HEK293T (cell line): ENCODE measurements at regions not wholly inside any gene's neighbourhood (a gene's known extent, or its start where the extent isn't known, plus 50 kb on each side); places are given as distances from the start of the nearest gene placed in this dataset.

Source experiments
- CTCF ChIA-PET: fragments of 350-600 bp; formaldehyde crosslinking; extraction: SDS; loops from one replicate; lab custom pipeline; 2021; ENCODE audit warnings: antibody characterized with exemption, inconsistent platforms; lab: Yijun Ruan, JAX
- POLR2A ChIA-PET: fragments of 350-600 bp; formaldehyde crosslinking; extraction: SDS; loops from one replicate; lab custom pipeline; 2020; ENCODE audit warnings: antibody characterized with exemption, inconsistent platforms; lab: Yijun Ruan, JAX
- DNase-seq: peaks from one replicate; pipeline ENCODE4 v3.0.0; 2012; ENCODE audit warnings: mixed read lengths; ENCODE audit errors: extremely low spot score
- ARNT ChIP-seq: fragments of 450-650 bp; IDR thresholded peaks from 2 replicates; pipeline ENCODE4 v1.6.1; 2017; ENCODE audit warnings: mild to moderate bottlenecking
- BHLHE40 ChIP-seq: fragments of 450-650 bp; IDR thresholded peaks from 2 replicates; pipeline ENCODE4 v1.6.1; 2016; ENCODE audit warnings: mild to moderate bottlenecking, moderate library complexity, borderline replicate concordance
- CTBP1 ChIP-seq: fragments of 450-650 bp; IDR thresholded peaks from 2 replicates; pipeline ENCODE4 v1.6.1; 2016; ENCODE audit warnings: borderline replicate concordance
- ELF4 ChIP-seq: fragments of 450-650 bp; IDR thresholded peaks from 2 replicates; pipeline ENCODE4 v1.6.1; 2017; ENCODE audit warnings: antibody characterized with exemption
- FOXA1 ChIP-seq: fragments of 450-650 bp; IDR thresholded peaks from 2 replicates; pipeline ENCODE4 v1.6.1; 2016; ENCODE audit warnings: mild to moderate bottlenecking
- FOXK2 ChIP-seq: fragments of 450-650 bp; IDR thresholded peaks from 2 replicates; pipeline ENCODE4 v1.6.1; 2016; ENCODE audit warnings: mild to moderate bottlenecking
- FOXM1 ChIP-seq: fragments of 450-650 bp; IDR thresholded peaks from 2 replicates; pipeline ENCODE4 v1.6.1; 2017; ENCODE audit warnings: mild to moderate bottlenecking, borderline replicate concordance
- HDGF ChIP-seq: fragments of 450-650 bp; IDR thresholded peaks from 2 replicates; pipeline ENCODE4 v1.6.1; 2017; ENCODE audit warnings: antibody characterized with exemption, borderline replicate concordance
- L3MBTL2 ChIP-seq: fragments of 450-650 bp; conservative IDR thresholded peaks from 2 replicates; pipeline ENCODE4 v1.6.1; 2016; ENCODE audit warnings: mild to moderate bottlenecking
- LEF1 ChIP-seq: fragments of 450-650 bp; IDR thresholded peaks from 2 replicates; pipeline ENCODE4 v1.6.1; 2017; ENCODE audit warnings: mild to moderate bottlenecking, borderline replicate concordance
- NFRKB ChIP-seq: fragments of 450-650 bp; IDR thresholded peaks from 2 replicates; pipeline ENCODE4 v1.6.1; 2016; ENCODE audit warnings: mild to moderate bottlenecking, moderate library complexity
- SP1 ChIP-seq: fragments of 450-650 bp; IDR thresholded peaks from 2 replicates; pipeline ENCODE4 v1.6.1; 2017
- SUZ12 ChIP-seq: fragments of 450-650 bp; IDR thresholded peaks from 2 replicates; pipeline ENCODE4 v1.6.1; 2016; ENCODE audit warnings: mild to moderate bottlenecking
- TARDBP ChIP-seq: fragments of 450-650 bp; IDR thresholded peaks from 2 replicates; pipeline ENCODE4 v1.6.1; 2016
- ZNF384 ChIP-seq: fragments of 450-650 bp; IDR thresholded peaks from 2 replicates; pipeline ENCODE4 v1.6.1; 2016
- TF ChIP-seq, protein P1 (sequence below): fragments of 450-650 bp; IDR thresholded peaks from 2 replicates; pipeline ENCODE4 v1.6.1; 2016

DNA sequence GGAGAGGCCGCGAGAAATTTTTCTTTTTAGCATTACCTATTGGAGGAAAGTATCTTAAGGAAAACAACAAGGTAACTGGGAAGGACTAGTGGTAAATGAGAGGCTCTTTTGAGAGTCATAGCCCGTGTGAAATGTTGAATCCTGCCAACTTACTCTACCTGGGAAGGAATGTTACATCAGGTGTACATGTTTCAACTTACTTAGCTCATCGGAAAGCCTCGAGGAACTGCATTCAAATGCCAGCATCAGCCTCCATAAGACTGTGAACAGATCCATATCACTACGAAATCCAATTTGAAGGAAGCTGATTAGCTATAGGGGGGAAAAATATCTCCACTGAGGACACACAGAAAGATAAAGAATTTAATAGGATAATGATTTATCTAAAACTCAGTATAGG lies 72.3 kb upstream of the PDZRN3 start:
- ChIA-PET POLR2A (no interaction called here), CTCF (interaction anchor here (0.6 kb wide), 1 partner anchor 11 kb away, joined by 3 read pairs; no protein-coding TSS in a partner anchor)
- DNase-seq = no peak
- TF ChIP-seq TARDBP = no peak
- no peak for TF ChIP-seq ARNT
- no peak for TF ChIP-seq BHLHE40

DNA sequence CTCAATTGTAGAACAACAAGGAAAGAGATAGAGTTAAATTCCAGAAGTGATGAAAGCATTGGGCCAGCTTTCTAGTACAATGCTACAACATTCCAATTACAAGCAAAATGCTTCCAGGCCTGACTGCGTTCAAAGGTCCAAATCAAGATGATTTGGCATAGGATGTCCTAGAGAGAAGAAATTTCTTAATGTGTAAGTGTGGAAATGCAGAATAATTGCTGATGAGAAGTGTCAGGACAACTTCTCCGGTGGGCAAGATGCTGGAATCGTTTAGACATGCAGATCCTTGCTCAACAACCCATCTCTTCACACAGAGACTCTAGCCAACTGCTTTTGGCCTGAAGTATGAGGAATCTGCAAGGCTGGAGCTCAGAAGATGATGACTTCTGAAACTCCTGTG lies 71.1 kb upstream of the PDZRN3 start:
- TF ChIP-seq SUZ12 = no peak
- TF ChIP-seq ELF4 = no peak
- no peak for TF ChIP-seq L3MBTL2
- no peak for TF ChIP-seq ARNT
- no peak for TF ChIP-seq FOXK2
- no peak for TF ChIP-seq FOXA1
- no peak for TF ChIP-seq BHLHE40
- no peak for TF ChIP-seq HDGF
- TF ChIP-seq FOXM1 = no peak
- no peak for TF ChIP-seq NFRKB
- no peak for TF ChIP-seq SP1
- TF ChIP-seq, protein P1, sequence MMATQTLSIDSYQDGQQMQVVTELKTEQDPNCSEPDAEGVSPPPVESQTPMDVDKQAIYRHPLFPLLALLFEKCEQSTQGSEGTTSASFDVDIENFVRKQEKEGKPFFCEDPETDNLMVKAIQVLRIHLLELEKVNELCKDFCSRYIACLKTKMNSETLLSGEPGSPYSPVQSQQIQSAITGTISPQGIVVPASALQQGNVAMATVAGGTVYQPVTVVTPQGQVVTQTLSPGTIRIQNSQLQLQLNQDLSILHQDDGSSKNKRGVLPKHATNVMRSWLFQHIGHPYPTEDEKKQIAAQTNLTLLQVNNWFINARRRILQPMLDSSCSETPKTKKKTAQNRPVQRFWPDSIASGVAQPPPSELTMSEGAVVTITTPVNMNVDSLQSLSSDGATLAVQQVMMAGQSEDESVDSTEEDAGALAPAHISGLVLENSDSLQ = no peak
- TF ChIP-seq ZNF384 = no peak
- no peak for DNase-seq
- ChIA-PET CTCF (no interaction called here), POLR2A (interaction anchor here (0.6 kb wide), 1 partner anchor 18 kb away, joined by 3 read pairs; no protein-coding TSS in a partner anchor)

DNA sequence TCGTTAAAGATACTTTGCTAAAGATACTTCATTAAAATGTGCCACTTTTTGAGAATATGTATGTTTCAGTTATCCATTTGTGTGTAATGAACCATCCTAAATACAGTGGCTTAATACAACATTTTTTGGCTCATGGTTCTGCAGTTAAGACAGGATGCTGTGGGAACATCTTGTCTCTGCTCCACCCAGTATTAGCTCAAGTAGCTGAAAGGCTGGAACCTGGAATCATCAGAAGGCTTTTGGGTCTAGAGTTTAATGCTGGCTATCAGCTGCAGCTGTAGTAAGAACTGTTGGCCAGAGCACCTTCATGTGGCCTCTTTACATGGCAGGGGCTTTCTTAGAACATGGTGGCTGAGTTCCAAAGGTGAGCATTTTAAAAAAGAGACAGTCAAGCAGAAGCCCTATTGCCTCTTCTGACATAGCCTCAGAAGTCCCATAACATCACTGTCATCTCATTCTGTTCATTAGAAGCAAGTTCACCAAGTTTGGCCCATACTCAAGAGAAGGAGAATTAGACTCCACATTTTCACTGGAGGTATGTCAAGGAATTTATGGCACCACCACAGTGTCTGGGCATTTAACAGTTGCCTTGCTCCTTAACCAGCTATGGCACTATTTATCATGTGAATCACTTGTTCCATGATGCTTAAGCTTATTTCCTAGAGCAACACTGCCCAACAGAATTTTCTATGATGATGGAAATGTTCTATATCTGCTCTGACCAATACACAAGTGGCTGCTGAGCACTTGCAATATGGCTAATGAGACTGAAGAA lies 70.4 kb upstream of the PDZRN3 start:
- TF ChIP-seq FOXA1 = no peak
- TF ChIP-seq L3MBTL2 = no peak
- no peak for TF ChIP-seq BHLHE40
- TF ChIP-seq LEF1 = no peak
- no peak for TF ChIP-seq HDGF
- TF ChIP-seq CTBP1 = no peak
- TF ChIP-seq NFRKB = no peak
- TF ChIP-seq FOXK2 = no peak
- TF ChIP-seq TARDBP = no peak
- no peak for TF ChIP-seq FOXM1
- no peak for TF ChIP-seq SP1
- TF ChIP-seq SUZ12 = no peak
- TF ChIP-seq ZNF384 = no peak
- TF ChIP-seq, protein P1 = no peak
- ChIA-PET POLR2A (interaction anchor here (0.6 kb wide), 1 partner anchor 17 kb away, joined by 3 read pairs; no protein-coding TSS in a partner anchor), CTCF (no interaction called here)
- no peak for DNase-seq

DNA sequence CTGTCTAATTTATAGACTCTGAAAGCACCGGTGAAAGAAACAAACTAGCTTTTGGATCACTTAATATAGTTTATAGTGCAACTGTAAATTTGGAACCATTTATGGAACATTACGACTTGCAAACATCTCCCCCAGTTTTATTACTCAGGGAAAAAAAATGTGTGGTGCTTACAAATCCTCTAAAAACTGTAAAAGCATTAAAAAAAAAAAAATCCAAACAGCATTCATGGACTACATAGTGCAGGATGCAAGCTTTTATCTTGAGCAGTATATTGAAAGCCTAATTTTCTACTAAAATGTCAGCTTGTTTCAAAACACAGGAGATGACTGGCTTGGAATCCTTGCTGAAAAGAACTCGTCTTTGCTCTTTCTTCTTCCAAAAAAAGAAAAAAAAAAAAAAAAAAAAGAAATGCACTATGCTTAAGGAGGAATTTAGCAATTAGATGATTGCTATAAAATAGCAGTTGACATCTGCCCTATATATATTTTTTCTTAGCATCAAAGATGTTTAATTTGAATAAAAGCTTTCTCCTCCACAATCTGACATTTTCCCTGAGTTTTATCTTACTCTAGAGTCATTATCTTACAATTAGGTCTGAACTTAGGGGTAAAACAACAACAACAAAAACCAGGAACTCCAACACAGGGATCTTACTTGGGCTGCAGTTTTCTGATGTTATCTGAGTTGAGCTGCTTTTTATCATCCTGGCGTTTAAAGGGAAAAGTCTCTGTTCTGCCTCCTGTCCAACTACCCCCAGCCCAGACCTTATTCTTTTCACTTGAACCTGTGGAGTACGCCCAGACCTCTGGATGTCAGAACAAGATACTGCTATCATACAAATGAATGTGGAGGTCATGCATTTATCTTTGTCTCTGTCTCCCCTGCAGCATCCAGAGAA lies 62.6 kb upstream of the PDZRN3 start:
- CTCF ChIA-PET = no interaction called here
- no peak for DNase-seq
- TF ChIP-seq L3MBTL2 (no peak), FOXM1 (no peak), TARDBP (no peak), ELF4 (no peak), FOXA1 (no peak), LEF1 (no peak), SUZ12 (no peak), NFRKB (no peak)
- TF ChIP-seq, protein P1 = no peak
- POLR2A ChIA-PET = no interaction called here

DNA sequence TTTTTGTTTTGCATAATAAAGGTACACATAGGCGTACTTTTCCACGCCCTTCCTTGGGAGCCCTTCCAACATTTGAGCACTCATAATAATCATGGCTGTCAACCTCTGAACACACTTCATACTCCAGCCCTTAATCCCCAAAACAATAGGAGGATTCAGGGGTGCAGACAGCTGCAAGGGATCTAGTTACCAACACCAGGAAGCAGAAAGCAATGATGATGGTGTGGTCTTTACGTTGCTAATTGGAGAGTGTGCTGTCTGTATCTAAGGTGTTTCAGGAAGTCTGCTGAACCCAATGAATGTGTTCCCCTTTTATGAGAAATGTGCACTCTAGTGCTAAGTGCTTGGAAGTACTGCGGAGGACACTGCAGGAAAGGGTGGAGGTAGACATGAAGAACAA lies 60.3 kb upstream of the PDZRN3 start:
- CTCF ChIA-PET = no interaction called here
- DNase-seq = no peak
- TF ChIP-seq ELF4 (no peak), SUZ12 (no peak), FOXK2 (no peak), BHLHE40 (no peak), TARDBP (no peak), LEF1 (no peak), NFRKB (no peak), FOXM1 (no peak), HDGF (no peak), ZNF384 (no peak), FOXA1 (no peak), SP1 (no peak), L3MBTL2 (no peak), ARNT (no peak), CTBP1 (no peak)
- TF ChIP-seq, protein P1 = no peak
- POLR2A ChIA-PET = no interaction called here
